HG03439 (cell line): ENCODE measurements at regions not wholly inside any gene's neighbourhood (a gene's known extent, or its start where the extent isn't known, plus 50 kb on each side); places are given as distances from the start of the nearest gene placed in this dataset.

Source experiments
- ATAC-seq: cut with Tn5 transposase; IDR thresholded peaks from one replicate; pipeline ENCODE4 v1.9.1; 2021; ENCODE audit warnings: mild to moderate bottlenecking, moderate library complexity; ENCODE audit not compliant: unreplicated experiment

- ATAC-seq, result no peak
Measured at GRCh38 chr9:78559449-78559885, 262.5 kb downstream of the PSAT1 start.

GRCh38 chr9:78562021-78562420 lies 265.1 kb downstream of the PSAT1 start:
- ATAC-seq, result no peak

DNA sequence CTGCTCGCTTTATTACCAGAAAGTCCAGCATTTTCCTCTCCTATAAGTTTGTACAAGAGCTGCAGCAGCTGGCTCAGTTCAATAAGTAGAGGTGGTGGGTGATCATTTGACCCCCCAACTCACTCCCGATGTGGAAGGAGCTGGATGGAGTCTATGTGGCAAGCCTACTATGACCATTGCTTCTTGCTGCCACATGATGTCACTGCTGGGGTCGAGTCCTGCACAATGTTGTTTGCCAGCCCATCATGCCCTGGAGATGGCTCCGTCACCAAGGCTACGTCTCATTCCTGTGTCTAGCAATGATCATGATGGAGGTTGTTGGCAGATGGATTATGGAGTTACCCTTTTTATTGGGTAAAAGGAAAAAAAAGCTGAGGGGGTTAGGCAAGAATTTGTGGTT lies 266.3 kb downstream of the PSAT1 start:
- no peak for ATAC-seq

- no peak for ATAC-seq
Measured at GRCh38 chr9:78565481-78565880, 268.6 kb downstream of the PSAT1 start.

GRCh38 chr9:78566521-78566920 lies 269.6 kb downstream of the PSAT1 start:
- ATAC-seq, result no peak

DNA sequence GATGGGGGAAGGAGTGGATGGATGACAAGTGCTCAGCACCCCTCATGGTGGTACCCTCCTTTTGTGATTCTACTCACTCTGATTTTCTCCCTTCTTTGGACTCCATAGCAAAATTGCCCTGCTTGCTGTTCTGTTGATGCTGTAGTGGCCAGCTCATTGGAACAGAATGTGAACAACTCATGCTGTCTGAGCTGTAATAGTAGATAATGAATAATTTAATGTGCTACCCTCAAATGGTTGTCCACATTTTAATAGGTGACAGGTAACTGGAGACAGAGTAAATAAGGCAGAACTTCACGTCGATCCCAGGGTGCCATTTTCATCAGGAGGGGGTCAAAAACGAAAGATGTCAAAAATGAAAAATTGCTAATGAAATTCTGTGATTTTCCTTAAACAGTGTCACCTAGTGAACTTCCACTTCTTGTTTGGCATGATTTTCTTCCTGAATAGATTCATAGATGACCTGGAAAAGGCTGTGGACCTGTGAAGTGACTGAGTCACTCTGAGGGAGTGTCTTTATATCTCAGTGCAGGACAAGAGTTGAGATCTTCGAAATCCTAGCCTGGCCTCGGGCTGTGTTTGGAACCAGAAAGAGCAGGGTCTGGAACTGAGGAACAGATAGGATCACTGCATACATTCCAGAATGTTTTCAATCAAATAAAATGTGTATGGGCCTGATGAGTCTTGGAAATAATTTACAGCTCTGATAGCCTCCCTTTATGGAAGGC lies 270.2 kb downstream of the PSAT1 start:
- no peak for ATAC-seq

DNA sequence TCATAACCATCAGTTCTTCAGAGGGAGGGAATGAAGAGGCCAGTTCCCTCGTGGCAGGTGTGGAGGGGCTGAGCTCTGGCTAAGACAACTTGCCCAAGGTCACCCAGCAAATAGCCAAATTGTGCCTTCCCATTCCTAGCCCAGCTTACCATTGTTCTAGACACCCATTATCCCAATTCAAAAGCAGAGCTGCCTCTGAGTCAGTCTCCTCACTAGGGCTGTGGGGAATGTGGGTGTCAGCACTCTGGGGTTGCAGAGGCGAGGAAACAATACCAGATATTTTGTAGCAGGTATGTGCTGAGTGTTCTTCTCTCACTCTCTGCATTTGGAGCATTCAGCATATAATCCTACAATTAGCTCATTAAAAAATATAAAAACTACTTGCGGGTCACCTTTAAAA lies 270.8 kb downstream of the PSAT1 start:
- ATAC-seq, result no peak

- no peak for ATAC-seq
Measured at GRCh38 chr9:78568774-78569173, 271.8 kb downstream of the PSAT1 start.

- no peak for ATAC-seq
Measured at GRCh38 chr9:78572266-78572665, 275.3 kb downstream of the PSAT1 start.

DNA sequence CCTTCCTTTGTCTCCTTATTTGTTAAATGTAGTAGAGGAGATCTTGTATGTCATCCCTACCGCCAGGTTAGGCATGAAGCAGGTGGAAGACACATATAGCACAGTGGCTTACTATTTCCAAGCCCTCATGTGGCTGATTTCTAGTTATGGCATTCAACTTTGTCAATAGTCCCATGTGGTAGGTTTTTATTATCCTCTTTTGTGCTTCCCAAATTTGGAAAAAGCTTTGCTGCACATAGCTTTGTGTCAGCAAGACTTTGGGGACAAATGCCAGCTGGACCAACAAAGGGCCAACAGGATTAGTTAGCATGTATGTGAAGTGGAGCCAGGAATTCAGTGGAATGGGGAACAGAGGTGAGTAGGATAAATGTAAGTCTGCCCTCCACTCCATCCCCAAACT lies 276.3 kb downstream of the PSAT1 start:
- no peak for ATAC-seq

- no peak for ATAC-seq
Measured at GRCh38 chr9:78573669-78574068, 276.7 kb downstream of the PSAT1 start.

- ATAC-seq, result no peak
Measured at GRCh38 chr9:78574354-78575045, 277.6 kb downstream of the PSAT1 start.

- ATAC-seq, result no peak
Measured at GRCh38 chr9:78575081-78575480, 278.2 kb downstream of the PSAT1 start.

DNA sequence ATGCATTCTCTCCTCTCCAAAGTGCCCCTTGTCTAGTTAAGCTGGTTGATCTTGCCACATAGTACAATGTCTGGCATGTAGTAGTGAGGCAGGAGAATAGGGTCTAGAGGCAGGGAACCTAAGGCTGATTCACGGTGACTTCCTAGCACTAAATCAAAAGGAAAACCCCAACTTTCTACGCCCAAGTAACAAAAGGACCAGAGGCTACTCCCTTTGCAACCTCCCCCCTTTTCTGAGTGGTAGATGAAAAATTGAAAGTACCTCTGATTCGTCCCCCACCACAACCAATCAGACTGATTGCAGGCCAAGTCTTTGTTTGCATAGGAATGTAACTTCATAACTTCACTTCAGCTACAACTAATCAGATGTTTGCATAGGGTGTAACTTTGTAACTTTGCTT lies 278.8 kb downstream of the PSAT1 start:
- ATAC-seq, result no peak

GRCh38 chr9:78577156-78577906 lies 280.4 kb downstream of the PSAT1 start:
- ATAC-seq, result no peak

DNA sequence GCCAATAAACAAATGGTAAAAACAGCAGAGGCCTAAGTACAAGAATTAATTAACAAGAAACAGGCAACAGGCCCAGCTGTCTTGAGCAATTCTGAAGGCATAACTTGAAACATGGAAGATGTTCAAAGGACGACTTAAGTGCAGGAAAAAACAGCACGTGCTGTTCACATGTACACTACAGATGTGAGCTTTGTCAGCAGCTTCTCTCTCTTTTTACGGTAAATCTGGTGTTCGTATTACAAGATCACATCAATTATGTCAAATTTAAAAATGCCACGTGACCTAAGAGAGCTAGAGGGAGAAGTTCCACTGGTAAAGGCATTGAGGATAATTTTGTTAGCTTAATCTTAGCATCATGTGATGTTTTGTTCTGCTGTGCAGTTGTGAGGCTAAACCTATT lies 281.1 kb downstream of the PSAT1 start:
- no peak for ATAC-seq

GRCh38 chr9:78582821-78583220 lies 285.9 kb downstream of the PSAT1 start:
- ATAC-seq, result no peak

DNA sequence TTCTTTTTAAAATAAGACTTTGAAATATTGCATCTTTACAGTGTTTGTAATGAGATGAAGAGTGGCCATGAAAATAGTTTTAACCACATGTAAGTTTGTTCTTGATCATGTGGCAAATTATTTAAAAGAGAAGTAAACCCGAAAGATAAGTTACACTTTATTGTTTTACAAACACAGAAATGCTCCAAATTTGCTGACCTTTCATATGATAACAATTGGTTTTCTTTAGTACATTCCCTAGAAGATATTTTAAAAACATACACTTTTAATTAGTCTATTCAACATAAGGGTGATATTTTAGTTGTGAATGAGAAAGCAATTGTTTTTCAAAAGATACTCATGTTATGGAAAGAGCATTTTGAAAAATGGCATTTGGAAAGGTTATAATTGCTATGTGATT lies 287.7 kb downstream of the PSAT1 start:
- no peak for ATAC-seq

DNA sequence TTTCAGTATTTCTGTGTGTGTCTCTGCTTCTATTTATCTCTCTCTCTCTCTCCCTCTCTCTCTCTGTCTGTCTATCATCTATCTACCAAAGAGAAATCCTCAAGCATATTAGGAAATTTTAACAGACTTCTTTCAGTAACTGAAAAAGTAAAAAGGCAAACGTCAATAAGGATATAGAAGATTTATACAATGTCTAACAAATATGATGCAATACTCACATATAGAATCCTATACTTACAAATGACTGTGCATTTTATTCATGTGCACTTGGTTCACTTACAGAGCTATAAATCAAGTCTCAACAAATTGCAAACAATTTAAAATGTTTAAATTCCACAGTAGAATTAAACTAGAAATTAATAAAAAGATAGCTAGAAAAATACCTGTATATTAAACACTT lies 289.0 kb downstream of the PSAT1 start:
- ATAC-seq, result no peak

- no peak for ATAC-seq
Measured at GRCh38 chr9:78590068-78590467, 293.1 kb downstream of the PSAT1 start.

DNA sequence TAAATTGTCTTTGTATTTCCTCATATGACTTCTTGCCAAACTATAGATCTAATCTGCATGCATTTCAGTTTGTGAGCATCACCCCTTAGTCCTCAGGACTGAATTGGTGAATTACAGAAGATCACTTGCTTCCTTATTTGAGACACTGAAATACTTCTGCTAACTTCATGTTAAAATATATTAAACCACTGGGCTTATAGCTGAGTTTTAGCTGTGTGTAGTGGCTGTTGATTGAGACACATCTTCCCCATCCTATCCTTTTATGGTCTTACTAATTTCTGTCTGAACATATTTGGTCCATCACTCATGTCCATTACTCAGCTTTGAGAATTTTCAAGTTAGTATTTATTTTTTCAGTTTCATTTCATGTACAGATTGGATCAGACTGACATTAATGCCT lies 295.9 kb downstream of the PSAT1 start:
- no peak for ATAC-seq
